ENCODE measurements at regions not wholly inside any gene's neighbourhood (a gene's known extent, or its start where the extent isn't known, plus 50 kb on each side); places are given as distances from the start of the nearest gene placed in this dataset.

DNA sequence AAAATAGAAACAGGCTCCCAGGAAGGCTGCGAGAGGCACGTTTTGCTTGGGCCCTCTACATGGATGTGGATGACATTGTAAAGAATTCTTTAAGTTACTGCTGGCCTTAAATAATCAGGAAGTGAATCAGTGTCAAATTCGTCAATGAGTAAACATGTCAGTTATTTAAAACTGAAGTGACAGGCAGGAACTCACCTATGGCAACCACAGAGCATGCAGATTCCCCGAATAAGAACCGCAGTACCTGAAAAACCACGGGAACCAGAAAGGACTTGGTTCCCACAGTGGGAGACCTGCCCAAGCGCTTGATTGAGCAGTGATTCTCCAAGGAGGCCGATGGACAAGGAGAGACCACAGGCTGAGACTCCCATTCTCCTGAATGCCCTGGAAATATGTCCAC lies 351.2 kb upstream of the AKR1E2 start:
- Mint-ChIP-seq H3K4me3 (ENCODE audit: unreplicated experiment) (no peak overlapping the region), H3K36me3 (ENCODE audit: low read depth, unreplicated experiment) (no peaks in the 10 kb centered on the region), H3K27ac (ENCODE audit: unreplicated experiment) (no peak overlapping the region), H3K27me3 (ENCODE audit: unreplicated experiment) (no peaks in the 10 kb centered on the region), H3K4me1 (ENCODE audit: unreplicated experiment) (peaks cover 8% of the 10 kb centered on the region), H3K9me3 (ENCODE audit: unreplicated experiment) (no peaks in the 10 kb centered on the region)
- TF ChIP-seq, protein P1, sequence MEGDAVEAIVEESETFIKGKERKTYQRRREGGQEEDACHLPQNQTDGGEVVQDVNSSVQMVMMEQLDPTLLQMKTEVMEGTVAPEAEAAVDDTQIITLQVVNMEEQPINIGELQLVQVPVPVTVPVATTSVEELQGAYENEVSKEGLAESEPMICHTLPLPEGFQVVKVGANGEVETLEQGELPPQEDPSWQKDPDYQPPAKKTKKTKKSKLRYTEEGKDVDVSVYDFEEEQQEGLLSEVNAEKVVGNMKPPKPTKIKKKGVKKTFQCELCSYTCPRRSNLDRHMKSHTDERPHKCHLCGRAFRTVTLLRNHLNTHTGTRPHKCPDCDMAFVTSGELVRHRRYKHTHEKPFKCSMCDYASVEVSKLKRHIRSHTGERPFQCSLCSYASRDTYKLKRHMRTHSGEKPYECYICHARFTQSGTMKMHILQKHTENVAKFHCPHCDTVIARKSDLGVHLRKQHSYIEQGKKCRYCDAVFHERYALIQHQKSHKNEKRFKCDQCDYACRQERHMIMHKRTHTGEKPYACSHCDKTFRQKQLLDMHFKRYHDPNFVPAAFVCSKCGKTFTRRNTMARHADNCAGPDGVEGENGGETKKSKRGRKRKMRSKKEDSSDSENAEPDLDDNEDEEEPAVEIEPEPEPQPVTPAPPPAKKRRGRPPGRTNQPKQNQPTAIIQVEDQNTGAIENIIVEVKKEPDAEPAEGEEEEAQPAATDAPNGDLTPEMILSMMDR (IDR thresholded peaks at IDR 0.05; ENCODE audit: unreplicated experiment) = no peak
- DNase-seq (ENCODE audit: low spot score) = no peak

DNA sequence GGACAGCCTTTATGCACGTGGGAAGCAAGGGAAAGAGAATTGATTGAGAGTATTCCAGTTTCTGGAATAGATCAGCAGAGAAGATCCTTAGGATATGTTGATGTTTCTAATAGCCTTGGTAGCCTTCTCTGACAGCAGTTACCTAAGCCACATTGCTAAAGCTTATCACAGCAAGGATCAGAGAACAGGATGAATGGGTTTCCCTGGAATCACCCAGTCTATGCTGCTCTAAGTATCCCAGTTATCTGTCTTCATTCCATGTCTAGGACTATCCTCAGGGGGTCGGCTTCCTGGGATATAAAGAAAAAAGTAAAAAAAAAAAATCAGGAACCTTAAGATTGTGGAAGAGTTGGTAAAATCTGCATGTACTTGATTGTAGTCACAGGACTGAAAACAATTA lies 352.0 kb upstream of the AKR1E2 start:
- Mint-ChIP-seq H3K4me1 (ENCODE audit: unreplicated experiment) (peaks cover 7% of the 10 kb centered on the region), H3K27me3 (ENCODE audit: unreplicated experiment) (no peaks in the 10 kb centered on the region), H3K36me3 (ENCODE audit: low read depth, unreplicated experiment) (no peaks in the 10 kb centered on the region), H3K27ac (ENCODE audit: unreplicated experiment) (no peak overlapping the region), H3K9me3 (ENCODE audit: unreplicated experiment) (no peaks in the 10 kb centered on the region), H3K4me3 (ENCODE audit: unreplicated experiment) (no peak overlapping the region)
- TF ChIP-seq, protein P1 (IDR thresholded peaks at IDR 0.05; ENCODE audit: unreplicated experiment) = no peak
- DNase-seq (ENCODE audit: low spot score) = no peak

DNA sequence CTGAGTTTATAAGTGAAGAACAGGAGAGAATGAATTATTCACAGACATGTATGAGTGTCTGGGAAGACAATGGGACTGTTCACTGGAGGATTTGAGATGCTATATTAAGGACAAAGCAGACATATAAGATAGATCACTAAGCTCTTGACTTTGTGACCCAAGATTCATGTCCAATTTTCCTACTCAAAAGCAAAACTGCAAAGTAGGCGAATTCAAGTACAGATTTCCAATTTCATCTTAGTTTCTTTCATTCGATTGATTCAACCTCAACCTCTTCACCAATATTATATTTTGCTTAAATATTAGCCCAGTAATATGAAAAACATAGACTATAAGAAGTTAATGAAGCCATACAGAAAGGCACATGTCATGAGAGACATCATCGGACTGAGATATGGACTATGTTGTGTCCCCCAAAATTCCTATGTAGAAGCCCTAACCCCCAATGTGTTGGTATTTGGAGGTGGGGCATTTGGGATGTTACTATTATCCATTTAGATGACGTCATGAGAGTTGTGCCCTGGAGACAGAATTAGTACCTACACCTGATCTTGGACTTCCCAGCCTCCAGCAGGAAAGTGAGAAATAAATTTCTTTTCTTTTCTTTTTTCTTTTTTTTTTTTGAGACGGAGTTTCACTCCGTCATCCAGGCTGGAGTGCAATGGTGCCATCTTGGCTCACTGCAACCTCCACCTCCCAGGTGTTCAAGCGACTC lies 353.7 kb upstream of the AKR1E2 start:
- Mint-ChIP-seq H3K27ac (ENCODE audit: unreplicated experiment) (no peak overlapping the region), H3K36me3 (ENCODE audit: low read depth, unreplicated experiment) (no peaks in the 10 kb centered on the region), H3K4me1 (ENCODE audit: unreplicated experiment) (peaks cover 7% of the 10 kb centered on the region), H3K9me3 (ENCODE audit: unreplicated experiment) (no peaks in the 10 kb centered on the region), H3K4me3 (ENCODE audit: unreplicated experiment) (no peak overlapping the region), H3K27me3 (ENCODE audit: unreplicated experiment) (no peaks in the 10 kb centered on the region)
- TF ChIP-seq, protein P1 (IDR thresholded peaks at IDR 0.05; ENCODE audit: unreplicated experiment) = no peak
- DNase-seq (ENCODE audit: low spot score) = no peak

DNA sequence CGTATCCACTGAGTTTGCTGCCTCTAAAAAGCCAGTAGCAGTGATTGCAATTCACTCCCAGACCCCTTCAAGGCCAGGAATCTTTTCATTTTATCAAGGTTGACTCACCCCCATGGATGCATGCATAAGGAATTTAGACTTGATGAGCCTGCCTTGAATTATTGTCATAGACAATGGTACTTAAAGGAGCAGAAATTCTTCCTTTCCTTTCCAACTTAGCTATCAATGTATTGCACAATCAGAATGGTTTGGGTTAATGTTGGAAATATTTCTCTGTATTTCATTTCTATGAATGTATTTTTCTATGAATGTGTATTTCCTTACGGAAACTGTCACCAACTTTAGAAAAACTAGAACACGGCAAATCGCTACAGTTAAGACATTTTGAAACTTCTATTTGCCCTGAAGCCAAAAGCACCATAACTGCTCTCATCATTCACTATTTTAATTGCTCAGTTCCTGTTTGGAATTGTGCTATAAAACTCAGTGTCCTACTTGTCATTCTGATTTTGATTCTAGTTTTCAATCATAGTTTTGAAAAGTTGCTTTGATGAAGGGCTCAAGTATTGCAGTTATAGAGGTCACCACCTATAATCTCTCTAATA lies 355.7 kb upstream of the AKR1E2 start:
- no peaks in the 10 kb centered on the region for H3K9me3 Mint-ChIP-seq (ENCODE audit: unreplicated experiment)
- no peak for DNase-seq (ENCODE audit: low spot score)
- no peaks in the 10 kb centered on the region for H3K36me3 Mint-ChIP-seq (ENCODE audit: low read depth, unreplicated experiment)
- H3K27me3 Mint-ChIP-seq (ENCODE audit: unreplicated experiment) = no peaks in the 10 kb centered on the region
- peaks cover 7% of the 10 kb centered on the region for H3K4me1 Mint-ChIP-seq (ENCODE audit: unreplicated experiment)
- H3K27ac Mint-ChIP-seq (ENCODE audit: unreplicated experiment) = no peak overlapping the region
- H3K4me3 Mint-ChIP-seq (ENCODE audit: unreplicated experiment) = no peak overlapping the region
- TF ChIP-seq, protein P1 (IDR thresholded peaks at IDR 0.05; ENCODE audit: unreplicated experiment) = no peak

DNA sequence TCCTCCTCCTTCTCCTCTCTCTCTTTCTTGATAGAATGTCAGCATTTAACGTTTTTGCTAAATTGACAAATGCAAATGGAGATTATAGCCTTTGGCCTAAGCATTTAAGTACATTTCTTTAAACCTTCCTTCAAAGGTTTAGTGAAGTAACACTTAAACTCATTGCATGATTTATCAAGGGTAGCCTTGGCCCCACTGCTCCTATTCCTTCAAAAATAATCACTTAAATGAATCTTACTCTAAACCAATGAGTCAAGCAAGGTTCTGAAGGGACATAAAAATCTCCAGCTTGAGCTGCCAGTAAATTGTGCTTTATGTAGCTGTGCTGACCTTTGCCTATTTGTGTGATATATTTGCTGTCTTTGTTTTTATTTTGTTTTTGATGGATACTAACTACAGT lies 358.5 kb upstream of the AKR1E2 start:
- TF ChIP-seq, protein P1 (IDR thresholded peaks at IDR 0.05; ENCODE audit: unreplicated experiment) = no peak
- Mint-ChIP-seq H3K27me3 (ENCODE audit: unreplicated experiment) (no peaks in the 10 kb centered on the region), H3K4me1 (ENCODE audit: unreplicated experiment) (no peaks in the 10 kb centered on the region), H3K9me3 (ENCODE audit: unreplicated experiment) (no peaks in the 10 kb centered on the region), H3K36me3 (ENCODE audit: low read depth, unreplicated experiment) (no peaks in the 10 kb centered on the region), H3K4me3 (ENCODE audit: unreplicated experiment) (no peak overlapping the region), H3K27ac (ENCODE audit: unreplicated experiment) (no peak overlapping the region)
- no peak for DNase-seq (ENCODE audit: low spot score)

Data from endothelial cell (in vitro differentiated cells).